ENCODE measurements at regions not wholly inside any gene's neighbourhood (a gene's known extent, or its start where the extent isn't known, plus 50 kb on each side); places are given as distances from the start of the nearest gene placed in this dataset.

DNA sequence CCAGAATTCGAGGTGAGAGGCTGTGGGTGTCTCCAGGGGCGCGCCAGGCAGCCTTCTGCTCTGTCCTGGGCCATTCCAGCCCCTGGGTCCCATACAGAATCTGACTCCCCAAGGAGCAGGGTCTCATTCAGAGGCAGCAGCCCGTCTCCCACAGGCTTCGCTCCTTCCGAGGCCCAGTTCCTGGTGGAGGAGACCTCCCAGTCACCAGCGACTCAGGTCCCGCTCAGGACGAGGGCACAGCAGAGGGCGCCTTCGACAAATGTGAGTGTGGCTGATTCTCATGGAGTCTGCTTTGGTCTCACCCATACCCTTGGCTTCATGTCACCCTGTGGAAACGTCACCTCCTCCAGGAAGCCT lies 81.8 kb upstream of the GPR26 start:
- no peak overlapping the region for H3K4me2 ChIP-seq (ENCODE audit: insufficient read depth, insufficient read length, low read length)
- peaks cover 28 to 29% of the 10 kb centered on the region in 2 experiments for H3K4me1 Mint-ChIP-seq
- H3K27ac Mint-ChIP-seq: no peak overlapping the region
- no peaks in the 10 kb centered on the region for H3K27me3 ChIP-seq (ENCODE audit: insufficient read depth, low read length)
- H3K4ac ChIP-seq (ENCODE audit: low read depth, low read length): no peak overlapping the region
- no peak overlapping the region for H4K91ac ChIP-seq (ENCODE audit: insufficient read length, low read depth, low read length)
- H3K4me1 ChIP-seq (ENCODE audit: insufficient read depth, low read length): no peaks in the 10 kb centered on the region; the same call in 1 of the 2 replicates
- no peak overlapping the region for H3K14ac ChIP-seq (ENCODE audit: insufficient read depth, low read length)
- no peaks in the 10 kb centered on the region for H3K79me2 ChIP-seq (ENCODE audit: insufficient read depth, low read length)
- H3K23ac ChIP-seq (ENCODE audit: insufficient read length, low read depth, low read length): no peak overlapping the region
- no peak overlapping the region for H3K27ac ChIP-seq (ENCODE audit: insufficient read length, low read depth, low read length)
- no peaks in the 10 kb centered on the region for H3K23me2 ChIP-seq (ENCODE audit: insufficient read length, low read depth, low read length, poor library complexity, severe bottlenecking)
- H4K5ac ChIP-seq (ENCODE audit: insufficient read length, low read depth, low read length): no peak overlapping the region
- 0 out of 5 replicates have a peak, but pooled peaks cover 0 to 2% of the 10 kb centered on the region in 2 experiments for H3K9me3 Mint-ChIP-seq
- DNase-seq: peak; percentile 62
- no peak overlapping the region for H2BK5ac ChIP-seq (ENCODE audit: insufficient read length, low read length)
- no peak overlapping the region for H2AFZ ChIP-seq (ENCODE audit: low read length)
- H4K20me1 ChIP-seq (ENCODE audit: control insufficient read depth, insufficient read depth, insufficient read length): no peaks in the 10 kb centered on the region
- peaks cover 33% of the 10 kb centered on the region for H3K27me3 Mint-ChIP-seq (ENCODE audit: low read depth)
- H3T11ph ChIP-seq (ENCODE audit: low read length): no peak overlapping the region
- H3K18ac ChIP-seq (ENCODE audit: insufficient read length, low read depth, low read length): no peak overlapping the region
- H3K36me3 Mint-ChIP-seq (ENCODE audit: insufficient read depth in 1 of 3, low read depth in 3 of 3): no peaks in the 10 kb centered on the region; a peak in 1 of 7 replicates
- WGBS (ENCODE audit: extremely low coverage, insufficient read length, low lambda C conversion rate): no CpG with 5 or more reads among the region's 12 CpGs
- no peak overlapping the region for H2BK120ac ChIP-seq (ENCODE audit: low read depth, low read length, poor library complexity, severe bottlenecking)
- H3K9ac ChIP-seq (ENCODE audit: extremely low read depth, insufficient read length, low read length): no peak overlapping the region
- no peak overlapping the region for H2BK15ac ChIP-seq (ENCODE audit: low read depth, low read length)
- H3K56ac ChIP-seq (ENCODE audit: insufficient read length, low read depth, low read length): no peak overlapping the region
- H3K4me3 Mint-ChIP-seq: no peak overlapping the region
- H2BK12ac ChIP-seq (ENCODE audit: insufficient read length, low read depth, low read length): no peak overlapping the region
- H2AK5ac ChIP-seq (ENCODE audit: insufficient read length, low read length): no peak overlapping the region
- H2BK20ac ChIP-seq (ENCODE audit: low read depth, low read length, poor library complexity, severe bottlenecking): no peak overlapping the region
- H3K79me1 ChIP-seq (ENCODE audit: insufficient read depth, low read depth, low read length, poor library complexity, severe bottlenecking): no peaks in the 10 kb centered on the region
- H4K8ac ChIP-seq (replicated peaks; ENCODE audit: insufficient read length, low read depth, low read length): no peak overlapping the region
- TF ChIP-seq, protein P1, sequence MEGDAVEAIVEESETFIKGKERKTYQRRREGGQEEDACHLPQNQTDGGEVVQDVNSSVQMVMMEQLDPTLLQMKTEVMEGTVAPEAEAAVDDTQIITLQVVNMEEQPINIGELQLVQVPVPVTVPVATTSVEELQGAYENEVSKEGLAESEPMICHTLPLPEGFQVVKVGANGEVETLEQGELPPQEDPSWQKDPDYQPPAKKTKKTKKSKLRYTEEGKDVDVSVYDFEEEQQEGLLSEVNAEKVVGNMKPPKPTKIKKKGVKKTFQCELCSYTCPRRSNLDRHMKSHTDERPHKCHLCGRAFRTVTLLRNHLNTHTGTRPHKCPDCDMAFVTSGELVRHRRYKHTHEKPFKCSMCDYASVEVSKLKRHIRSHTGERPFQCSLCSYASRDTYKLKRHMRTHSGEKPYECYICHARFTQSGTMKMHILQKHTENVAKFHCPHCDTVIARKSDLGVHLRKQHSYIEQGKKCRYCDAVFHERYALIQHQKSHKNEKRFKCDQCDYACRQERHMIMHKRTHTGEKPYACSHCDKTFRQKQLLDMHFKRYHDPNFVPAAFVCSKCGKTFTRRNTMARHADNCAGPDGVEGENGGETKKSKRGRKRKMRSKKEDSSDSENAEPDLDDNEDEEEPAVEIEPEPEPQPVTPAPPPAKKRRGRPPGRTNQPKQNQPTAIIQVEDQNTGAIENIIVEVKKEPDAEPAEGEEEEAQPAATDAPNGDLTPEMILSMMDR (conservative IDR thresholded peaks at IDR 0.05): peak; percentile 9; the same call in 2 of the 3 replicates
- no peaks in the 10 kb centered on the region for H3K9me3 ChIP-seq (ENCODE audit: control insufficient read depth, low read depth, low read length)

Data from H9 (cell line).